ENCODE measurements at regions not wholly inside any gene's neighbourhood (a gene's known extent, or its start where the extent isn't known, plus 50 kb on each side); places are given as distances from the start of the nearest gene placed in this dataset.

- no peak overlapping the region for H2AFZ ChIP-seq (ENCODE audit: insufficient read depth, low read length, poor library complexity)
- H3K9ac ChIP-seq (ENCODE audit: low read length): no peak overlapping the region
- no peak overlapping the region for H4K12ac ChIP-seq (ENCODE audit: low read depth, low read length)
- H3K23ac ChIP-seq (ENCODE audit: low read length): no peak overlapping the region
- no peak overlapping the region for H2BK5ac ChIP-seq (ENCODE audit: low read depth, low read length, poor library complexity)
- H3K4me3 ChIP-seq (ENCODE audit: low read depth, low read length): no peak overlapping the region
- no peak overlapping the region for H3K18ac ChIP-seq (ENCODE audit: low read length)
- H2AK5ac ChIP-seq (ENCODE audit: low read length): no peak overlapping the region
- H2BK12ac ChIP-seq (ENCODE audit: low read length): no peak overlapping the region
- no peak overlapping the region for H3K27ac ChIP-seq (ENCODE audit: low read depth, low read length)
- no peaks in the 10 kb centered on the region for H3K4me1 ChIP-seq (ENCODE audit: control insufficient read depth in 1 of 2, insufficient read depth in 2 of 2, low read length in 2 of 2)
- H3K79me1 ChIP-seq (ENCODE audit: low read length): no peaks in the 10 kb centered on the region
- no peak overlapping the region for H4K8ac ChIP-seq (ENCODE audit: low read depth, low read length)
- DNase-seq: peak in 1 of 2 donors; percentile 47
- no peak overlapping the region for H3K4ac ChIP-seq (ENCODE audit: low read depth, low read length)
- H4K91ac ChIP-seq (ENCODE audit: low read depth, low read length): no peak overlapping the region
- no peaks in the 10 kb centered on the region for H3K27me3 ChIP-seq (ENCODE audit: insufficient read depth, low read length)
- H3K79me2 ChIP-seq (ENCODE audit: control insufficient read depth, insufficient read depth, low read length, poor library complexity): no peaks in the 10 kb centered on the region
- no CpG with 5 or more reads among the region's 14 CpGs for WGBS (ENCODE audit: extremely low coverage, insufficient coverage, insufficient read length)
- peaks cover 9% of the 10 kb centered on the region for H3K9me3 ChIP-seq (ENCODE audit: insufficient read depth, low read depth, low read length)
- H3K14ac ChIP-seq (ENCODE audit: low read length): no peak overlapping the region
- no peak overlapping the region for H3K4me2 ChIP-seq (ENCODE audit: low read length)
- no peak overlapping the region for H2BK120ac ChIP-seq (ENCODE audit: insufficient read depth, low read length, poor library complexity)
- H3K36me3 ChIP-seq (ENCODE audit: control insufficient read depth in 1 of 2, insufficient read depth in 2 of 2, low read length in 2 of 2): no peaks in the 10 kb centered on the region
Observed at GRCh38 chr11:116658876-116659535, 113.8 kb downstream of the BUD13 start.

GRCh38 chr11:116657842-116658825, 114.7 kb downstream of the BUD13 start:
- Histone ChIP-seq H3K18ac (ENCODE audit: low read length) (no peak overlapping the region), H3K79me2 (ENCODE audit: control insufficient read depth, insufficient read depth, low read length, poor library complexity) (no peaks in the 10 kb centered on the region)

GRCh38 chr11:116656011-116656410, 116.8 kb downstream of the BUD13 start:
- H2BK120ac ChIP-seq (ENCODE audit: insufficient read depth, low read length, poor library complexity): no peak overlapping the region
- no peak overlapping the region for H2BK5ac ChIP-seq (ENCODE audit: low read depth, low read length, poor library complexity)
- no peaks in the 10 kb centered on the region for H3K79me1 ChIP-seq (ENCODE audit: low read length)
- no peak overlapping the region for H3K23ac ChIP-seq (ENCODE audit: low read length)
- WGBS (ENCODE audit: extremely low coverage, insufficient coverage, insufficient read length): no CpG with 5 or more reads among the region's 4 CpGs
- H4K91ac ChIP-seq (ENCODE audit: low read depth, low read length): no peak overlapping the region
- H2AK5ac ChIP-seq (ENCODE audit: low read length): no peak overlapping the region
- H2AFZ ChIP-seq (ENCODE audit: insufficient read depth, low read length, poor library complexity): no peak overlapping the region
- no peak overlapping the region for H2BK12ac ChIP-seq (ENCODE audit: low read length)
- H3K27me3 ChIP-seq (ENCODE audit: insufficient read depth, low read length): no peaks in the 10 kb centered on the region
- H4K8ac ChIP-seq (ENCODE audit: low read depth, low read length): no peak overlapping the region
- no peak overlapping the region for H4K12ac ChIP-seq (ENCODE audit: low read depth, low read length)
- no peaks in the 10 kb centered on the region for H3K79me2 ChIP-seq (ENCODE audit: control insufficient read depth, insufficient read depth, low read length, poor library complexity)
- H3K27ac ChIP-seq (ENCODE audit: low read depth, low read length): no peak overlapping the region
- peaks cover 7% of the 10 kb centered on the region for H3K9me3 ChIP-seq (ENCODE audit: insufficient read depth, low read depth, low read length)
- H3K4me1 ChIP-seq (ENCODE audit: control insufficient read depth in 1 of 2, insufficient read depth in 2 of 2, low read length in 2 of 2): no peaks in the 10 kb centered on the region
- no peak overlapping the region for H3K4me2 ChIP-seq (ENCODE audit: low read length)
- no peak overlapping the region for H3K4ac ChIP-seq (ENCODE audit: low read depth, low read length)
- no peak overlapping the region for H3K4me3 ChIP-seq (ENCODE audit: low read depth, low read length)
- H3K36me3 ChIP-seq (ENCODE audit: control insufficient read depth in 1 of 2, insufficient read depth in 2 of 2, low read length in 2 of 2): no peaks in the 10 kb centered on the region
- H3K14ac ChIP-seq (ENCODE audit: low read length): no peak overlapping the region
- no peak overlapping the region for H3K18ac ChIP-seq (ENCODE audit: low read length)
- DNase-seq: no peak
- no peak overlapping the region for H3K9ac ChIP-seq (ENCODE audit: low read length)

More at GRCh38 chr11:116657842-116658825, 114.7 kb downstream of the BUD13 start:
- Histone ChIP-seq H3K79me1 (ENCODE audit: low read length) (no peaks in the 10 kb centered on the region), H4K12ac (ENCODE audit: low read depth, low read length) (no peak overlapping the region), H3K27me3 (ENCODE audit: insufficient read depth, low read length) (no peaks in the 10 kb centered on the region), H3K9me3 (ENCODE audit: insufficient read depth, low read depth, low read length) (peaks cover 9% of the 10 kb centered on the region), H2BK120ac (ENCODE audit: insufficient read depth, low read length, poor library complexity) (no peak overlapping the region), H3K4me1 (ENCODE audit: control insufficient read depth in 1 of 2, insufficient read depth in 2 of 2, low read length in 2 of 2) (no peaks in the 10 kb centered on the region), H4K91ac (ENCODE audit: low read depth, low read length) (no peak overlapping the region), H2AFZ (ENCODE audit: insufficient read depth, low read length, poor library complexity) (no peak overlapping the region), H3K36me3 (ENCODE audit: control insufficient read depth in 1 of 2, insufficient read depth in 2 of 2, low read length in 2 of 2) (no peaks in the 10 kb centered on the region), H2BK12ac (ENCODE audit: low read length) (no peak overlapping the region), H2BK5ac (ENCODE audit: low read depth, low read length, poor library complexity) (no peak overlapping the region), H3K4me3 (ENCODE audit: low read depth, low read length) (no peak overlapping the region), H3K27ac (ENCODE audit: low read depth, low read length) (no peak overlapping the region), H3K14ac (ENCODE audit: low read length) (no peak overlapping the region), H4K8ac (ENCODE audit: low read depth, low read length) (no peak overlapping the region), H3K23ac (ENCODE audit: low read length) (no peak overlapping the region), H3K9ac (ENCODE audit: low read length) (no peak overlapping the region), H3K4me2 (ENCODE audit: low read length) (no peak overlapping the region), H3K4ac (ENCODE audit: low read depth, low read length) (no peak overlapping the region), H2AK5ac (ENCODE audit: low read length) (no peak overlapping the region)
- peak in 1 of 2 donors; percentile 40 for DNase-seq
- WGBS (ENCODE audit: extremely low coverage, insufficient coverage, insufficient read length): no CpG with 5 or more reads among the region's 11 CpGs

GRCh38 chr11:116654526-116654925, 118.3 kb downstream of the BUD13 start:
- Histone ChIP-seq H3K9ac (ENCODE audit: low read length) (no peak overlapping the region), H4K91ac (ENCODE audit: low read depth, low read length) (no peak overlapping the region), H3K23ac (ENCODE audit: low read length) (no peak overlapping the region), H3K18ac (ENCODE audit: low read length) (no peak overlapping the region), H3K4me2 (ENCODE audit: low read length) (no peak overlapping the region), H3K14ac (ENCODE audit: low read length) (no peak overlapping the region), H2AFZ (ENCODE audit: insufficient read depth, low read length, poor library complexity) (no peak overlapping the region), H3K4me3 (ENCODE audit: low read depth, low read length) (no peak overlapping the region), H2BK12ac (ENCODE audit: low read length) (no peak overlapping the region), H3K9me3 (ENCODE audit: insufficient read depth, low read depth, low read length) (peaks cover 7% of the 10 kb centered on the region), H4K12ac (ENCODE audit: low read depth, low read length) (no peak overlapping the region), H2BK5ac (ENCODE audit: low read depth, low read length, poor library complexity) (no peak overlapping the region), H3K36me3 (ENCODE audit: control insufficient read depth in 1 of 2, insufficient read depth in 2 of 2, low read length in 2 of 2) (no peaks in the 10 kb centered on the region), H3K27me3 (ENCODE audit: insufficient read depth, low read length) (no peaks in the 10 kb centered on the region), H2AK5ac (ENCODE audit: low read length) (no peak overlapping the region), H3K4ac (ENCODE audit: low read depth, low read length) (no peak overlapping the region), H4K8ac (ENCODE audit: low read depth, low read length) (no peak overlapping the region), H3K79me1 (ENCODE audit: low read length) (no peaks in the 10 kb centered on the region), H2BK120ac (ENCODE audit: insufficient read depth, low read length, poor library complexity) (no peak overlapping the region), H3K4me1 (ENCODE audit: control insufficient read depth in 1 of 2, insufficient read depth in 2 of 2, low read length in 2 of 2) (no peaks in the 10 kb centered on the region), H3K79me2 (ENCODE audit: control insufficient read depth, insufficient read depth, low read length, poor library complexity) (no peaks in the 10 kb centered on the region), H3K27ac (ENCODE audit: low read depth, low read length) (no peak overlapping the region)
- WGBS (ENCODE audit: extremely low coverage, insufficient coverage, insufficient read length): no CpG with 5 or more reads among the region's 1 CpG
- DNase-seq: no peak

Data from trophoblast cell (in vitro differentiated cells and primary cell).